Germinal center (tissue), 1 donor: ENCODE measurements at regions not wholly inside any gene's neighbourhood (a gene's known extent, or its start where the extent isn't known, plus 50 kb on each side); places are given as distances from the start of the nearest gene placed in this dataset.
"Not testable (repeated sequence)": the region's sequence is repeated elsewhere in the genome, so short reads cannot be mapped to it uniquely, and the experiment has no call there.

Source experiments
- DNase-seq: peaks from one replicate; pipeline ENCODE4 v3.0.0; 2012; ENCODE audit warnings: mixed read lengths, low spot score

DNA sequence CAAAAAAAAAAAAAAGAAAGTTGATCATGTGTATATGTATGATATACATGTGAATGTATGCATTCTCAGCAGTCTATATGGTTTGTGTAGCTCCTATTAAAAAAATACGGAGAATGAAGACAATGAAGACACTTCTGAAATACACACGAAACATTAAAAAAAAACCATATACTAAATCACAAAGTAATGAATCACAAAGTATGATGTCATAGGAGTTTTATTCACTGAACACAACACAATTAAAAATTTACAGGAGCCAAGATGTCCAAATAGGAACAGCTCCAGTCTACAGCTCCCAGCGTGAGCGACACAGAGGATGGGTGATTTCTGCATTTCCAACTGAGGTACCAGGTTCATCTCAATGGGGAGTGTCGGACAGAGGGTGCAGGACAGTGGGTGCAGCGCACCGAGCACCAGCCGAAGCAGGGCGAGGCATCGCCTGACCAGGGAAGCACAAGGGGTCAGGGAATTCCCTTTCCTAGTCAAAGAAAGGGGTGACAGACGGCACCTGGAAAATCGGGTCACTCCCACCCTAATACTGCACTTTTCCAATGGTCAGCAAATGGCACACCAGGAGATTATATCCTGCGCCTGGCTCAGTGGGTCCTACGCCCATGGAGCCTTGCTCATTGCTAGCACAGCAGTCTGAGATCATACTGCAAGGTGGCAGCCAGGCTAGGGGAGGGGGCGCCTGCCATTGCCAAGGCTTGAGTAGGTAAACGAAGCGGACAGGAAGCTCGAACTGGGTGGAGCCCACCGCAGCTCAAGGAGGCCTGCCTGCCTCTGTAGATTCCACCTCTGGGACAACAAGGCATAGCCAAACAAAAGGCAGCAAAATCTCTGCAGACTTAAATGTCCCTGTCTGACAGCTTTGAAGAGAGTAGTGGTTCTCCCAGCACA, 53.9 kb upstream of the TUSC1 start:
- DNase-seq, result not testable (repeated sequence)
